H9 (cell line): ENCODE measurements at regions not wholly inside any gene's neighbourhood (a gene's known extent, or its start where the extent isn't known, plus 50 kb on each side); places are given as distances from the start of the nearest gene placed in this dataset.

Experiments used
- DNase-seq: peaks from one replicate; pipeline ENCODE4 v3.0.0-alpha.2; 2017
- H2AFZ ChIP-seq: one replicate; pipeline ENCODE4 v1.6.1; 2013; ENCODE audit warnings: mild to moderate bottlenecking, low read length, control low read depth, moderate library complexity
- H2AK5ac ChIP-seq: 2 replicates; pipeline ENCODE4 v1.6.1; 2013; ENCODE audit warnings: low read length, control low read depth, mixed read lengths; ENCODE audit not compliant: insufficient read length
- H2BK120ac ChIP-seq: one replicate; pipeline ENCODE4 v1.6.1; 2013; ENCODE audit warnings: low read depth, mild to moderate bottlenecking, low read length, control low read depth, inconsistent platforms; ENCODE audit not compliant: poor library complexity, severe bottlenecking
- H2BK12ac ChIP-seq: 2 replicates; pipeline ENCODE4 v1.6.1; 2013; ENCODE audit warnings: low read length, control low read depth, mixed read lengths, low read depth; ENCODE audit not compliant: insufficient read length
- H2BK15ac ChIP-seq: 2 replicates; pipeline ENCODE4 v1.6.1; 2013; ENCODE audit warnings: low read depth, low read length, control low read depth
- H2BK20ac ChIP-seq: one replicate; pipeline ENCODE4 v1.6.1; 2013; ENCODE audit warnings: low read depth, mild to moderate bottlenecking, low read length, control low read depth, inconsistent platforms; ENCODE audit not compliant: poor library complexity, severe bottlenecking
- H2BK5ac ChIP-seq: 2 replicates; pipeline ENCODE4 v1.6.1; 2013; ENCODE audit warnings: low read length, control low read depth, mixed read lengths; ENCODE audit not compliant: insufficient read length
- H3K14ac ChIP-seq: 2 replicates; pipeline ENCODE4 v1.6.1; 2013; ENCODE audit warnings: low read length, control low read depth; ENCODE audit not compliant: insufficient read depth
- H3K18ac ChIP-seq: 2 replicates; pipeline ENCODE4 v1.6.1; 2013; ENCODE audit warnings: low read depth, mild to moderate bottlenecking, mixed read lengths, low read length, control low read depth; ENCODE audit not compliant: insufficient read length
- H3K23ac ChIP-seq: 2 replicates; pipeline ENCODE4 v1.6.1; 2013; ENCODE audit warnings: low read length, control low read depth, mixed read lengths, low read depth; ENCODE audit not compliant: insufficient read length
- H3K23me2 ChIP-seq: 2 replicates; pipeline ENCODE4 v1.6.1; 2013; ENCODE audit warnings: low read depth, mild to moderate bottlenecking, mixed read lengths, low read length, control low read depth; ENCODE audit not compliant: insufficient read length, poor library complexity, severe bottlenecking
- H3K27ac ChIP-seq: 2 replicates; pipeline ENCODE4 v1.5.1; 2013; ENCODE audit warnings: low read length, control low read depth, mixed read lengths, low read depth; ENCODE audit not compliant: insufficient read length
- H3K27me3 ChIP-seq: 2 replicates; pipeline ENCODE4 v1.6.1; 2013; ENCODE audit warnings: low read length, control low read depth, inconsistent platforms; ENCODE audit not compliant: insufficient read depth
- H3K4ac ChIP-seq: 2 replicates; pipeline ENCODE4 v1.6.1; 2013; ENCODE audit warnings: low read depth, mild to moderate bottlenecking, control low read depth, inconsistent platforms, low read length, moderate library complexity
- H3K4me1 ChIP-seq: 2 replicates; pipeline ENCODE4 v1.6.1; 2013; ENCODE audit warnings: low read length, control low read depth, inconsistent platforms; ENCODE audit not compliant: insufficient read depth
- H3K4me2 ChIP-seq: 2 replicates; pipeline ENCODE4 v1.6.1; 2013; ENCODE audit warnings: low read length, control low read depth, mixed read lengths; ENCODE audit not compliant: insufficient read length, insufficient read depth
- H3K56ac ChIP-seq: 2 replicates; pipeline ENCODE4 v1.6.1; 2013; ENCODE audit warnings: low read depth, mild to moderate bottlenecking, mixed read lengths, low read length, control low read depth; ENCODE audit not compliant: insufficient read length
- H3K79me1 ChIP-seq: 2 replicates; pipeline ENCODE4 v1.6.1; 2013; ENCODE audit warnings: low read depth, mild to moderate bottlenecking, moderate library complexity, low read length, control low read depth, inconsistent platforms; ENCODE audit not compliant: insufficient read depth, poor library complexity, severe bottlenecking
- H3K79me2 ChIP-seq: 2 replicates; pipeline ENCODE4 v1.6.1; 2013; ENCODE audit warnings: low read length, control low read depth, inconsistent platforms; ENCODE audit not compliant: insufficient read depth
- H3K9ac ChIP-seq: 2 replicates; pipeline ENCODE4 v1.6.1; 2013; ENCODE audit warnings: low read length, control low read depth, mixed read lengths; ENCODE audit not compliant: insufficient read length; ENCODE audit errors: extremely low read depth
- H3K9me3 ChIP-seq: one replicate; pipeline ENCODE4 v1.6.1; 2013; ENCODE audit warnings: low read depth, low read length, inconsistent platforms; ENCODE audit not compliant: control insufficient read depth
- H3T11ph ChIP-seq: one replicate; pipeline ENCODE4 v1.6.1; 2013; ENCODE audit warnings: mild to moderate bottlenecking, low read length, control low read depth, inconsistent platforms
- H4K20me1 ChIP-seq: one replicate; pipeline ENCODE4 v1.6.1; 2013; ENCODE audit not compliant: control insufficient read depth, insufficient read length, insufficient read depth
- H4K5ac ChIP-seq: 2 replicates; pipeline ENCODE4 v1.6.1; 2013; ENCODE audit warnings: low read depth, mild to moderate bottlenecking, mixed read lengths, low read length, control low read depth; ENCODE audit not compliant: insufficient read length
- H4K8ac ChIP-seq: replicated peaks from 2 replicates; pipeline ENCODE4 v1.6.1; 2013; ENCODE audit warnings: low read length, control low read depth, mixed read lengths, low read depth; ENCODE audit not compliant: insufficient read length
- H4K91ac ChIP-seq: 2 replicates; pipeline ENCODE4 v1.6.1; 2013; ENCODE audit warnings: low read depth, mild to moderate bottlenecking, moderate library complexity, mixed read lengths, low read length, control low read depth; ENCODE audit not compliant: insufficient read length
- H3K27ac Mint-ChIP-seq, 3 experiments: 2 replicates in 2 of 3; 3 replicates in 1 of 3; pipeline ENCODE4 v1.8.0; 2020 to 2021; ENCODE audit warnings: mixed read lengths in 3 of 3, mild to moderate bottlenecking in 1 of 3, moderate library complexity in 1 of 3
- H3K27me3 Mint-ChIP-seq: 2 replicates; pipeline ENCODE4 v1.8.0; 2021; ENCODE audit warnings: low read depth, mild to moderate bottlenecking, moderate library complexity, mixed read lengths
- H3K36me3 Mint-ChIP-seq, 3 experiments: 2 replicates in 2 of 3; 3 replicates in 1 of 3; pipeline ENCODE4 v1.8.0; 2020 to 2021; ENCODE audit warnings: low read depth in 3 of 3, mixed read lengths in 3 of 3; ENCODE audit not compliant: insufficient read depth in 1 of 3
- H3K4me1 Mint-ChIP-seq, 2 experiments: 2 replicates each; pipeline ENCODE4 v1.8.0; 2020; ENCODE audit warnings: mixed read lengths in 2 of 2
- H3K4me3 Mint-ChIP-seq, 2 experiments: 2 replicates in 1 of 2; 3 replicates in 1 of 2; pipeline ENCODE4 v1.8.0; 2020 to 2021; ENCODE audit warnings: mild to moderate bottlenecking in 2 of 2, mixed read lengths in 2 of 2, moderate library complexity in 1 of 2
- H3K9me3 Mint-ChIP-seq, 2 experiments: 2 replicates in 1 of 2; 3 replicates in 1 of 2; pipeline ENCODE4 v1.8.0; 2020; ENCODE audit warnings: mild to moderate bottlenecking in 2 of 2, mixed read lengths in 2 of 2, moderate library complexity in 1 of 2
- WGBS: extraction: QIAGEN DNeasy Blood & Tissue Kit; methylation state at CpG from one replicate; pipeline ENCODE4 v1.1.7; 2013; ENCODE audit warnings: missing lambda C conversion rate, low lambda C conversion rate, mixed read lengths; ENCODE audit not compliant: insufficient read length; ENCODE audit errors: extremely low coverage; 5-methylcytosine and 5-hydroxymethylcytosine counted together
- TF ChIP-seq, protein P1 (sequence below): fragments of 200-600 bp; sonication (generic); conservative IDR thresholded peaks from 3 replicates; pipeline ENCODE4 v1.8.0; 2021; ENCODE audit warnings: antibody characterized with exemption, mild to moderate bottlenecking

DNA sequence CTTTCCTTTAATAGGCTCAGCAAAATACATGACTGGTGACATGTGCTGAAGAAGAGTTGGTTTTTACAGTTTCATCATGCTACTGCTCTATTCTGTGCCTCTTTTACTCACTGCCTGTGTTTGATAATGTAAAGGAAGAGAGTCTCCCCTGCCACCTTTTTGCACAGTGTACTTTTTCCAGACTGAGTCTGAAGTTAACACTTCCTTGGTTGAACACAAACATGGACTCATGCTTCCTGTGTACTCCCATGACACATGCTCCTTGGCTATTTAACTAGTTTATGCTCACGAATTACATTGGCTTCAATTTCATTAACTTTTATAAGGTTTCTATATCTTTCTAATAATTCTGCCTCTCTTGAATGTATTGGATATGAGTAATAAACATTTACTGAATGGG is 396.1 kb downstream of the VGLL3 start:
- no peak overlapping the region for H3K4me3 Mint-ChIP-seq
- Histone ChIP-seq H3K9ac (no peak overlapping the region), H2BK12ac (no peak overlapping the region), H4K20me1 (no peaks in the 10 kb centered on the region), H2AK5ac (no peak overlapping the region), H4K91ac (no peak overlapping the region), H3K9me3 (no peaks in the 10 kb centered on the region), H3K27me3 (no peaks in the 10 kb centered on the region), H3T11ph (no peak overlapping the region), H3K79me2 (no peaks in the 10 kb centered on the region), H4K5ac (no peak overlapping the region), H2BK5ac (no peak overlapping the region), H3K23ac (no peak overlapping the region), H3K4me1 (no peaks in the 10 kb centered on the region), H3K4me2 (no peak overlapping the region), H3K4ac (no peak overlapping the region), H3K27ac (no peak overlapping the region), H3K14ac (no peak overlapping the region), H3K79me1 (no peaks in the 10 kb centered on the region), H3K56ac (no peak overlapping the region), H3K23me2 (no peaks in the 10 kb centered on the region), H4K8ac (no peak overlapping the region), H2BK120ac (no peak overlapping the region), H2BK20ac (no peak overlapping the region), H2BK15ac (no peak overlapping the region), H2AFZ (no peak overlapping the region), H3K18ac (no peak overlapping the region)
- no peaks in the 10 kb centered on the region for H3K27me3 Mint-ChIP-seq
- TF ChIP-seq, protein P1, sequence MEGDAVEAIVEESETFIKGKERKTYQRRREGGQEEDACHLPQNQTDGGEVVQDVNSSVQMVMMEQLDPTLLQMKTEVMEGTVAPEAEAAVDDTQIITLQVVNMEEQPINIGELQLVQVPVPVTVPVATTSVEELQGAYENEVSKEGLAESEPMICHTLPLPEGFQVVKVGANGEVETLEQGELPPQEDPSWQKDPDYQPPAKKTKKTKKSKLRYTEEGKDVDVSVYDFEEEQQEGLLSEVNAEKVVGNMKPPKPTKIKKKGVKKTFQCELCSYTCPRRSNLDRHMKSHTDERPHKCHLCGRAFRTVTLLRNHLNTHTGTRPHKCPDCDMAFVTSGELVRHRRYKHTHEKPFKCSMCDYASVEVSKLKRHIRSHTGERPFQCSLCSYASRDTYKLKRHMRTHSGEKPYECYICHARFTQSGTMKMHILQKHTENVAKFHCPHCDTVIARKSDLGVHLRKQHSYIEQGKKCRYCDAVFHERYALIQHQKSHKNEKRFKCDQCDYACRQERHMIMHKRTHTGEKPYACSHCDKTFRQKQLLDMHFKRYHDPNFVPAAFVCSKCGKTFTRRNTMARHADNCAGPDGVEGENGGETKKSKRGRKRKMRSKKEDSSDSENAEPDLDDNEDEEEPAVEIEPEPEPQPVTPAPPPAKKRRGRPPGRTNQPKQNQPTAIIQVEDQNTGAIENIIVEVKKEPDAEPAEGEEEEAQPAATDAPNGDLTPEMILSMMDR, result no peak
- H3K4me1 Mint-ChIP-seq, result no peaks in the 10 kb centered on the region
- WGBS, result no CpG with 5 or more reads among the region's 1 CpG
- no peaks in the 10 kb centered on the region for H3K9me3 Mint-ChIP-seq
- DNase-seq, result no peak
- H3K27ac Mint-ChIP-seq, result no peak overlapping the region
- no peaks in the 10 kb centered on the region for H3K36me3 Mint-ChIP-seq
